HCT116 (cell line): ENCODE measurements at regions not wholly inside any gene's neighbourhood (a gene's known extent, or its start where the extent isn't known, plus 50 kb on each side); places are given as distances from the start of the nearest gene placed in this dataset.

Experiments used
- ATAC-seq: fragments of 200-7000 bp; cut with Tn5 transposase; 2 replicates; pipeline ENCODE4 v1.9.1; 2020; ENCODE audit warnings: mild to moderate bottlenecking, moderate library complexity
- BruUV-seq: library from RNA; stranded (reverse); fragments of 400-500 nt; replicated peaks from 2 replicates; lab custom pipeline; 2021; lab: Mats Ljungman, UMichigan
- CTCF ChIA-PET: fragments of 300-600 bp; sonication (Branson Sonifier 250); formaldehyde crosslinking; loops from one replicate; lab custom pipeline; 2021; ENCODE audit warnings: antibody characterized with exemption; lab: Charles Lee
- POLR2A ChIA-PET: fragments of 300-600, 350-600 bp; sonication (Branson Sonifier 250); formaldehyde crosslinking; loops from one replicate; lab custom pipeline; 2021; ENCODE audit warnings: antibody characterized with exemption; lab: Charles Lee
- RAD21 ChIA-PET, 2 experiments: fragments of 300-600 bp; sonication (Branson Sonifier 250); formaldehyde crosslinking; loops; one replicate each; lab custom pipeline; 2023; ENCODE audit warnings: low total read pairs in 2 of 2; ENCODE audit not compliant: uncharacterized antibody in 2 of 2, unreplicated experiment in 2 of 2, low non-redundant PET in 1 of 2; lab: Charles Lee
- DNase-seq: peaks from one replicate; pipeline ENCODE4 v3.0.0-alpha.2; 2010; ENCODE audit warnings: low read depth, low spot score
- H2AFZ ChIP-seq: fragments of 200-600 bp; shearing (Covaris generic), sonication (generic); 2 replicates; pipeline ENCODE4 v1.6.1; 2017; ENCODE audit warnings: low read depth, mixed run types, mixed read lengths, antibody characterized with exemption, low read length; ENCODE audit not compliant: poor library complexity, severe bottlenecking
- H3K27ac ChIP-seq: 2 replicates; pipeline ENCODE4 v1.5.1; 2012; ENCODE audit warnings: low read depth, low read length
- H3K27me3 ChIP-seq: fragments of 200-600 bp; sonication (generic); 2 replicates; pipeline ENCODE4 v1.6.1; 2016; ENCODE audit warnings: mixed run types, low read length, mixed read lengths; ENCODE audit not compliant: insufficient read depth
- H3K36me3 ChIP-seq, 2 experiments: fragments of 200-500 bp in 1 of 2; fragments of 200-600 bp in 1 of 2; sonication (Bioruptor generic) in 1 of 2; sonication (generic) in 1 of 2; 2 replicates each; pipeline versions ENCODE4 v1.5.1 to v1.6.1; 2014 to 2016; ENCODE audit warnings: low read length in 2 of 2, inconsistent platforms in 1 of 2, mixed read lengths in 1 of 2, mixed run types in 1 of 2; ENCODE audit not compliant: insufficient read depth in 2 of 2, control insufficient read depth in 1 of 2
- H3K4me1 ChIP-seq, 2 experiments: fragments of 200-600 bp in 1 of 2; sonication (generic) in 1 of 2; 2 replicates each; pipeline versions ENCODE4 v1.5.1 to v1.6.1; 2012 to 2017; ENCODE audit warnings: low read length in 2 of 2, inconsistent platforms in 1 of 2, mild to moderate bottlenecking in 1 of 2, mixed read lengths in 1 of 2, mixed run types in 1 of 2, moderate library complexity in 1 of 2; ENCODE audit not compliant: insufficient read depth in 2 of 2, control insufficient read depth in 1 of 2
- H3K4me2 ChIP-seq: fragments of 200-600 bp; sonication (generic); 2 replicates; pipeline ENCODE4 v1.6.1; 2017; ENCODE audit warnings: mixed run types, low read length, mixed read lengths
- H3K4me3 ChIP-seq, 2 experiments: fragments of 200-600 bp in 1 of 2; sonication (generic) in 1 of 2; replicated peaks in 1 of 2; 2 replicates each; pipeline ENCODE4 v1.5.1; 2011 to 2016; ENCODE audit warnings: low read length in 2 of 2, control low read depth in 1 of 2, low read depth in 1 of 2, mild to moderate bottlenecking in 1 of 2, mixed read lengths in 1 of 2, mixed run types in 1 of 2
- H3K79me2 ChIP-seq: fragments of 200-600 bp; sonication (generic); 2 replicates; pipeline ENCODE4 v1.6.1; 2017; ENCODE audit warnings: mild to moderate bottlenecking, mixed run types, low read length, moderate library complexity, mixed read lengths; ENCODE audit not compliant: insufficient read depth
- H3K9ac ChIP-seq: fragments of 200-600 bp; sonication (generic); 2 replicates; pipeline ENCODE4 v1.6.1; 2016; ENCODE audit warnings: low read length, mixed read lengths
- H3K9me2 ChIP-seq: fragments of 200-600 bp; sonication (generic), shearing (Covaris generic); 2 replicates; pipeline ENCODE4 v1.6.1; 2017; ENCODE audit warnings: mixed run types, mild to moderate bottlenecking, moderate library complexity; ENCODE audit not compliant: insufficient read depth
- H3K9me3 ChIP-seq, 2 experiments: fragments of 200-500 bp in 1 of 2; fragments of 200-600 bp in 1 of 2; sonication (Bioruptor generic) in 1 of 2; sonication (generic) in 1 of 2; 2 replicates each; pipeline ENCODE4 v1.6.1; 2014 to 2017; ENCODE audit warnings: low read length in 2 of 2, mixed read lengths in 2 of 2, inconsistent platforms in 1 of 2, low read depth in 1 of 2, mild to moderate bottlenecking in 1 of 2, mixed run types in 1 of 2, moderate library complexity in 1 of 2; ENCODE audit not compliant: control insufficient read depth in 1 of 2, insufficient read depth in 1 of 2
- H4K20me1 ChIP-seq: fragments of 200-600 bp; sonication (generic), shearing (Covaris generic); 2 replicates; pipeline ENCODE4 v1.6.1; 2017; ENCODE audit warnings: mixed run types, mild to moderate bottlenecking, moderate library complexity; ENCODE audit not compliant: insufficient read depth
- CBX3 ChIP-seq: IDR thresholded peaks from 2 replicates; pipeline ENCODE4 v1.6.1; 2012; ENCODE audit warnings: low read depth
- CEBPB ChIP-seq: IDR thresholded peaks from 2 replicates; pipeline ENCODE4 v1.6.1; 2012; ENCODE audit warnings: low read depth
- EGR1 ChIP-seq: IDR thresholded peaks from 2 replicates; pipeline ENCODE4 v1.6.1; 2012; ENCODE audit warnings: low read depth
- ELF1 ChIP-seq: IDR thresholded peaks from 2 replicates; pipeline ENCODE4 v1.6.1; 2012; ENCODE audit warnings: low read depth, borderline replicate concordance
- EZH2 ChIP-seq: fragments of 200-600 bp; sonication (generic); IDR thresholded peaks from 2 replicates; pipeline ENCODE4 v1.6.1; 2017; ENCODE audit warnings: antibody characterized with exemption, mixed run types
- EZH2phosphoT487 ChIP-seq: fragments of 200-600 bp; IDR thresholded peaks from 2 replicates; pipeline ENCODE4 v1.6.1; 2018; ENCODE audit warnings: antibody characterized with exemption, borderline replicate concordance
- FOSL1 ChIP-seq: IDR thresholded peaks from 2 replicates; pipeline ENCODE4 v1.6.1; 2012; ENCODE audit warnings: low read depth
- JUND ChIP-seq: IDR thresholded peaks from 2 replicates; pipeline ENCODE4 v1.6.1; 2012
- POLR2A ChIP-seq: IDR thresholded peaks from 2 replicates; pipeline ENCODE4 v1.7.0; 2011; ENCODE audit warnings: borderline replicate concordance; ENCODE audit not compliant: insufficient read depth, insufficient read length; ENCODE audit errors: extremely low read depth
- POLR2AphosphoS5 ChIP-seq: IDR thresholded peaks from 2 replicates; pipeline ENCODE4 v1.6.1; 2011; ENCODE audit warnings: mild to moderate bottlenecking, low read depth, low read length, moderate library complexity
- RAD21 ChIP-seq: IDR thresholded peaks from 2 replicates; pipeline ENCODE4 v1.6.1; 2012; ENCODE audit warnings: low read depth, mild to moderate bottlenecking
- SIN3A ChIP-seq: IDR thresholded peaks from 2 replicates; pipeline ENCODE4 v1.6.1; 2012; ENCODE audit warnings: low read depth
- SP1 ChIP-seq: IDR thresholded peaks from 2 replicates; pipeline ENCODE4 v1.6.1; 2012; ENCODE audit warnings: low read depth
- SRF ChIP-seq: IDR thresholded peaks from 2 replicates; pipeline ENCODE4 v1.6.1; 2012; ENCODE audit warnings: low read depth
- TCF7L2 ChIP-seq: IDR thresholded peaks from 2 replicates; pipeline ENCODE4 v1.7.0; 2011; ENCODE audit warnings: borderline replicate concordance, inconsistent platforms; ENCODE audit not compliant: insufficient read depth, insufficient read length; ENCODE audit errors: extremely low read depth
- YY1 ChIP-seq: IDR thresholded peaks from 2 replicates; pipeline ENCODE4 v1.6.1; 2011; ENCODE audit warnings: low read length, low read depth, moderate library complexity, mild to moderate bottlenecking; ENCODE audit not compliant: insufficient replicate concordance; ENCODE audit errors: extremely low read depth
- ZFX ChIP-seq: fragments of 450-650 bp; IDR thresholded peaks from 2 replicates; pipeline ENCODE4 v1.6.1; 2017
- ZNF274 ChIP-seq: fragments of 200-500 bp; sonication (Bioruptor generic); IDR thresholded peaks from 2 replicates; pipeline ENCODE4 v1.6.1; 2014; ENCODE audit warnings: mild to moderate bottlenecking, low read depth, low read length, inconsistent platforms
- intact Hi-C: fragments of 100-400 bp; cut with micrococcal nuclease; formaldehyde crosslinking; loops from 2 replicates; pipeline ENCODE4 v1.10.0; 2022
- TF ChIP-seq, protein P1 (sequence below): IDR thresholded peaks from 2 replicates; pipeline ENCODE4 v1.6.1; 2012
- TF ChIP-seq, protein P2 (sequence below): IDR thresholded peaks from 2 replicates; pipeline ENCODE4 v1.6.1; 2012; ENCODE audit warnings: low read depth

DNA sequence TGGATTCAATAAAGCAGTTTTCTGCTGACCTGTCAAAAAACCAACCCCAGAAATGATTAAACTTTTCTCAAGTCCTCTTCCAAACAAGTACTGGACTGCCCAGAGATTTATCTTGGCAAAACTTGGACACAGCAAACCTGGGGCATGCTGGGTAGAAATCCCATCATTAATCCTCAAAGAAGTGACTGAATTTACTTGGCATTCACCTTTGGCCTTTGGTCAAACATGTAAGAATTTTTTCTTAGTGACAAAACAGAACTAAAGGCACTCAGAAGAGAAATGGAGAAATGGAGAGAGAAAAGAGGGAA is 248.6 kb upstream of the NREP start:
- Histone ChIP-seq H3K9me3 (no peaks in the 10 kb centered on the region), H3K27me3 (no peaks in the 10 kb centered on the region), H2AFZ (no peak overlapping the region), H3K9ac (no peak overlapping the region), H3K27ac (no peak overlapping the region), H3K36me3 (no peaks in the 10 kb centered on the region), H3K79me2 (no peaks in the 10 kb centered on the region), H3K9me2 (no peaks in the 10 kb centered on the region), H3K4me2 (no peak overlapping the region), H4K20me1 (no peaks in the 10 kb centered on the region), H3K4me3 (no peak overlapping the region), H3K4me1 (no peaks in the 10 kb centered on the region)
- no peak for TF ChIP-seq SRF
- TF ChIP-seq SP1: no peak
- no peak for TF ChIP-seq CEBPB
- ATAC-seq (no peak), DNase-seq (no peak)
- POLR2A ChIA-PET: no interaction called here
- RAD21 ChIA-PET: no interaction called here
- intact Hi-C loops: no loop called here
- BruUV-seq: no TSS peak
- CTCF ChIA-PET: no interaction called here

DNA sequence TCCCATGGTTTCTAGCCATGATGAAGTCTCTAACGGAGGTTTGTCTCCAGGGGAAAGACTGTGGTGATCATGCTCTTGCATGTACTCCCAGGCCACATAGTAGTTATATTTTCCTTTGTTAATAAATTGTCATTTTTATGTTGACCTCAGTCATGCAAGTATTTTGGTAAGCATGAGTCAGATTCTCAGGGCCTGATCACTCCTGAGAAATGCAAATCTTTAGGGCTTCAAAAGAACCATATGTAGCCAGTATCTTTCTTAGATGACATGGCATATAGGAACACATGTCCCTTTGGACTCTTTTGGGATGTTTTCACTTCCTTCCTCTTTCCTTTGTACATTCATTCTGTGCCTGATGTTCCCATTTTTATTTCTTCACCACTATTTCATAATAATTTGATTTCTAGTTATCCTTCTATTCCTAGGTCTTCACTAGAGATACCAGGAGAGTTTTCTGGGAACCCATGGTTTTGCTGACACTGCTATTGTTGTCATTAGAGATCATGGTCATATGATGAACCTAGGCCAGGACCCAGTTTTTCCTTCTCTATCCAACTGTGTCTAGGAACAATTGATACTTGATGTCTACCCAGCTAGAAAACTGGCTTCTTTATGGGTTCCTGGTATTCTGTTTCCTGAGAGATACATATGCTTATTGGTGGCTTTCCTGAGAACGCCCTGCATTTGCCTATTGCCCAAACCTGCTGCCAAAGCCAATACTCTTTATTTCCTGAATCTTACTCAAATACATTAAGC is 248.1 kb upstream of the NREP start:
- Histone ChIP-seq H3K4me2 (no peak overlapping the region), H3K4me3 (no peak overlapping the region), H3K36me3 (no peaks in the 10 kb centered on the region), H3K9me3 (no peaks in the 10 kb centered on the region), H3K79me2 (no peaks in the 10 kb centered on the region), H3K27ac (no peak overlapping the region), H3K27me3 (no peaks in the 10 kb centered on the region), H2AFZ (no peak overlapping the region), H3K9ac (no peak overlapping the region), H3K9me2 (no peaks in the 10 kb centered on the region), H4K20me1 (no peaks in the 10 kb centered on the region), H3K4me1 (no peaks in the 10 kb centered on the region)
- no TSS peak for BruUV-seq
- DNase-seq: no peak
- CTCF ChIA-PET: no interaction called here
- RAD21 ChIA-PET: no interaction called here
- ATAC-seq: no peak
- intact Hi-C loops: no loop called here
- POLR2A ChIA-PET: no interaction called here
- TF ChIP-seq FOSL1 (no peak), TCF7L2 (no peak), SRF (no peak), SIN3A (no peak), ZNF274 (no peak), ZFX (no peak), YY1 (no peak), RAD21 (no peak), EZH2 (no peak), EGR1 (no peak), CEBPB (no peak), POLR2A (no peak), CBX3 (no peak), JUND (no peak), EZH2phosphoT487 (no peak), POLR2AphosphoS5 (no peak), ELF1 (no peak)
- TF ChIP-seq, protein P1, sequence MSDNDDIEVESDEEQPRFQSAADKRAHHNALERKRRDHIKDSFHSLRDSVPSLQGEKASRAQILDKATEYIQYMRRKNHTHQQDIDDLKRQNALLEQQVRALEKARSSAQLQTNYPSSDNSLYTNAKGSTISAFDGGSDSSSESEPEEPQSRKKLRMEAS: no peak
- TF ChIP-seq, protein P2, sequence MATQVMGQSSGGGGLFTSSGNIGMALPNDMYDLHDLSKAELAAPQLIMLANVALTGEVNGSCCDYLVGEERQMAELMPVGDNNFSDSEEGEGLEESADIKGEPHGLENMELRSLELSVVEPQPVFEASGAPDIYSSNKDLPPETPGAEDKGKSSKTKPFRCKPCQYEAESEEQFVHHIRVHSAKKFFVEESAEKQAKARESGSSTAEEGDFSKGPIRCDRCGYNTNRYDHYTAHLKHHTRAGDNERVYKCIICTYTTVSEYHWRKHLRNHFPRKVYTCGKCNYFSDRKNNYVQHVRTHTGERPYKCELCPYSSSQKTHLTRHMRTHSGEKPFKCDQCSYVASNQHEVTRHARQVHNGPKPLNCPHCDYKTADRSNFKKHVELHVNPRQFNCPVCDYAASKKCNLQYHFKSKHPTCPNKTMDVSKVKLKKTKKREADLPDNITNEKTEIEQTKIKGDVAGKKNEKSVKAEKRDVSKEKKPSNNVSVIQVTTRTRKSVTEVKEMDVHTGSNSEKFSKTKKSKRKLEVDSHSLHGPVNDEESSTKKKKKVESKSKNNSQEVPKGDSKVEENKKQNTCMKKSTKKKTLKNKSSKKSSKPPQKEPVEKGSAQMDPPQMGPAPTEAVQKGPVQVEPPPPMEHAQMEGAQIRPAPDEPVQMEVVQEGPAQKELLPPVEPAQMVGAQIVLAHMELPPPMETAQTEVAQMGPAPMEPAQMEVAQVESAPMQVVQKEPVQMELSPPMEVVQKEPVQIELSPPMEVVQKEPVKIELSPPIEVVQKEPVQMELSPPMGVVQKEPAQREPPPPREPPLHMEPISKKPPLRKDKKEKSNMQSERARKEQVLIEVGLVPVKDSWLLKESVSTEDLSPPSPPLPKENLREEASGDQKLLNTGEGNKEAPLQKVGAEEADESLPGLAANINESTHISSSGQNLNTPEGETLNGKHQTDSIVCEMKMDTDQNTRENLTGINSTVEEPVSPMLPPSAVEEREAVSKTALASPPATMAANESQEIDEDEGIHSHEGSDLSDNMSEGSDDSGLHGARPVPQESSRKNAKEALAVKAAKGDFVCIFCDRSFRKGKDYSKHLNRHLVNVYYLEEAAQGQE: no peak
